ENCODE measurements at regions not wholly inside any gene's neighbourhood (a gene's known extent, or its start where the extent isn't known, plus 50 kb on each side); places are given as distances from the start of the nearest gene placed in this dataset.
"Not testable (repeated sequence)": the region's sequence is repeated elsewhere in the genome, so short reads cannot be mapped to it uniquely, and the experiment has no call there.

GRCh38 chr11:97979741-97980140 is 1041.0 kb upstream of the CNTN5 start:
- DNase-seq: peak; percentile 65

GRCh38 chr11:97982512-97982911 is 1038.2 kb upstream of the CNTN5 start:
- DNase-seq: no peak

- DNase-seq: no peak
Observed at GRCh38 chr11:97989121-97989520, 1031.6 kb upstream of the CNTN5 start.

GRCh38 chr11:97990162-97990920 is 1030.4 kb upstream of the CNTN5 start:
- DNase-seq: peak; percentile 3

GRCh38 chr11:97993562-97993961 is 1027.2 kb upstream of the CNTN5 start:
- DNase-seq: no peak

- DNase-seq: no peak
Observed at GRCh38 chr11:97995874-97996273, 1024.9 kb upstream of the CNTN5 start.

- no peak for DNase-seq
Observed at GRCh38 chr11:97996762-97997161, 1024.0 kb upstream of the CNTN5 start.

- DNase-seq: no peak
Observed at GRCh38 chr11:98003606-98004371, 1017.0 kb upstream of the CNTN5 start.

- no peak for DNase-seq
Observed at GRCh38 chr11:98007072-98007471, 1013.7 kb upstream of the CNTN5 start.

GRCh38 chr11:98027652-98028051 is 993.1 kb upstream of the CNTN5 start:
- no peak for DNase-seq

GRCh38 chr11:98029832-98030231 is 990.9 kb upstream of the CNTN5 start:
- no peak for DNase-seq

- no peak for DNase-seq
Observed at GRCh38 chr11:98036810-98037209, 983.9 kb upstream of the CNTN5 start.

GRCh38 chr11:98040061-98040808 is 980.5 kb upstream of the CNTN5 start:
- DNase-seq: no peak

GRCh38 chr11:98047647-98048046 is 973.1 kb upstream of the CNTN5 start:
- DNase-seq: no peak

GRCh38 chr11:98053851-98054250 is 966.9 kb upstream of the CNTN5 start:
- no peak for DNase-seq

- no peak for DNase-seq
Observed at GRCh38 chr11:98056945-98057344, 963.8 kb upstream of the CNTN5 start.

GRCh38 chr11:98059488-98059887 is 961.3 kb upstream of the CNTN5 start:
- no peak for DNase-seq

GRCh38 chr11:98060759-98061158 is 960.0 kb upstream of the CNTN5 start:
- DNase-seq: no peak

GRCh38 chr11:98061858-98062257 is 958.9 kb upstream of the CNTN5 start:
- no peak for DNase-seq

GRCh38 chr11:98062714-98063113 is 958.0 kb upstream of the CNTN5 start:
- DNase-seq: no peak

GRCh38 chr11:98068251-98068650 is 952.5 kb upstream of the CNTN5 start:
- no peak for DNase-seq

- not testable (repeated sequence) for DNase-seq
Observed at GRCh38 chr11:98069147-98069546, 951.6 kb upstream of the CNTN5 start.

- DNase-seq: no peak
Observed at GRCh38 chr11:98069861-98070260, 950.9 kb upstream of the CNTN5 start.

Data from fibroblast of skin of right quadriceps (primary cell).